Adrenal gland (tissue), 9 donors: ENCODE measurements at regions not wholly inside any gene's neighbourhood (a gene's known extent, or its start where the extent isn't known, plus 50 kb on each side); places are given as distances from the start of the nearest gene placed in this dataset.

ENCODE experiments used
- DNase-seq, 7 donors: peaks; one replicate each; pipeline ENCODE4 v3.0.0-alpha.2; 2019 to 2020
- H3K27ac ChIP-seq, 5 donors: fragments of 200-600 bp; sonication (generic) in 4 of 5; 1 replicate in 3 of 5; 2 replicates in 2 of 5; pipeline versions ENCODE4 v1.5.1 to v1.8.0; 2016 to 2020; ENCODE audit warnings: mild to moderate bottlenecking in 1 of 5
- H3K27me3 ChIP-seq: fragments of 200-600 bp; 2 replicates; pipeline ENCODE4 v1.8.0; 2021
- H3K36me3 ChIP-seq, 2 donors: fragments of 200-600 bp; replicated peaks in 1 of 2; 1 replicate in 1 of 2; 2 replicates in 1 of 2; pipeline versions ENCODE4 v1.5.1 to v1.8.0; 2018 to 2022
- H3K4me1 ChIP-seq, 2 donors: fragments of 200-600 bp; replicated peaks in 1 of 2; 1 replicate in 1 of 2; 2 replicates in 1 of 2; pipeline versions ENCODE4 v1.5.1 to v1.8.0; 2018 to 2021
- H3K4me3 ChIP-seq, 4 donors: fragments of 200-600 bp; sonication (generic) in 3 of 4; one replicate each; pipeline ENCODE4 v1.5.1; 2016 to 2018
- H3K9me3 ChIP-seq, 3 donors: fragments of 200-600 bp; sonication (generic) in 1 of 3; replicated peaks in 1 of 3; 1 replicate in 2 of 3; 2 replicates in 1 of 3; pipeline versions ENCODE4 v1.5.1 to v1.8.0; 2016 to 2021
- CTCF ChIP-seq, 6 experiments: fragments of 450-650 bp in 4 of 6; fragments of 200-600 bp in 2 of 6; sonication (generic) in 1 of 6; IDR thresholded peaks; 1 replicate in 5 of 6; 2 replicates in 1 of 6; pipeline versions ENCODE4 v1.5.1 to v1.8.0; 2016 to 2021; ENCODE audit warnings: antibody characterized with exemption in 6 of 6, mild to moderate bottlenecking in 2 of 6, moderate library complexity in 1 of 6
- POLR2A ChIP-seq, 2 donors: fragments of 450-650 bp; IDR thresholded peaks; one replicate each; pipeline ENCODE4 v1.6.1; 2017; ENCODE audit warnings: antibody characterized with exemption in 2 of 2, mild to moderate bottlenecking in 2 of 2, moderate library complexity in 1 of 2
- WGBS, 4 donors: extraction: QIAGEN DNeasy Blood & Tissue Kit in 2 of 4; methylation state at CpG; one replicate each; pipeline versions ENCODE4 v1.1.5 to v1.1.7; 2013 to 2017; 5-methylcytosine and 5-hydroxymethylcytosine counted together
- intact Hi-C, 2 donors: fragments of 100-400 bp; cut with DNase I; formaldehyde crosslinking; loops; one replicate each; pipeline versions ENCODE4 v1.14.1 to v1.15.0; 2022 to 2023
- donor health status: healthy with polysubstance abuse.
- donor health status: Bipolar disorder and iron deficiency.
- donor health status: DM: yes; HTN: yes; CAD: no.
- donor health status: DM: no; HTN: no; CAD: no.
- donor health status: DM: no; HTN: no; CAD: no.

GRCh38 chr16:51936846-51937245 lies 610.1 kb downstream of the TOX3 start:
- Histone ChIP-seq H3K27ac (no peak overlapping the region), H3K36me3 (no peaks in the 10 kb centered on the region), H3K4me1 (no peaks in the 10 kb centered on the region), H3K4me3 (no peak overlapping the region), H3K27me3 (no peaks in the 10 kb centered on the region), H3K9me3 (no peaks in the 10 kb centered on the region)
- DNase-seq = no peak
- TF ChIP-seq CTCF (IDR thresholded peaks at IDR 0.05) = no peak
- no peak for TF ChIP-seq POLR2A (IDR thresholded peaks at IDR 0.05)
- 75 to 86% (median 82%) methylated on average over 5 of the region's 5 CpGs for WGBS, 4 donors
- intact Hi-C loops = no loop called here

GRCh38 chr16:51932317-51932716 lies 614.6 kb downstream of the TOX3 start:
- Histone ChIP-seq H3K27me3 (no peaks in the 10 kb centered on the region), H3K36me3 (no peaks in the 10 kb centered on the region), H3K4me1 (no peaks in the 10 kb centered on the region), H3K27ac (no peak overlapping the region), H3K4me3 (no peak overlapping the region), H3K9me3 (no peaks in the 10 kb centered on the region)
- TF ChIP-seq POLR2A (IDR thresholded peaks at IDR 0.05) = no peak
- TF ChIP-seq CTCF (IDR thresholded peaks at IDR 0.05) = no peak
- intact Hi-C loops = no loop called here
- DNase-seq = no peak
- WGBS, 4 donors = 76 to 85% (median 81%) methylated on average over 2 of the region's 2 CpGs

GRCh38 chr16:51931653-51932052 lies 615.3 kb downstream of the TOX3 start:
- intact Hi-C loops = no loop called here
- no peak overlapping the region for H3K27ac ChIP-seq
- H3K27me3 ChIP-seq = no peaks in the 10 kb centered on the region
- TF ChIP-seq POLR2A (IDR thresholded peaks at IDR 0.05) = no peak
- no peak for TF ChIP-seq CTCF (IDR thresholded peaks at IDR 0.05)
- WGBS, 4 donors = 44 to 55% (median 52%) methylated on average over 5 of the region's 5 CpGs
- no peak for DNase-seq
- no peaks in the 10 kb centered on the region for H3K4me1 ChIP-seq
- H3K4me3 ChIP-seq = no peak overlapping the region
- H3K9me3 ChIP-seq = no peaks in the 10 kb centered on the region
- no peaks in the 10 kb centered on the region for H3K36me3 ChIP-seq

DNA sequence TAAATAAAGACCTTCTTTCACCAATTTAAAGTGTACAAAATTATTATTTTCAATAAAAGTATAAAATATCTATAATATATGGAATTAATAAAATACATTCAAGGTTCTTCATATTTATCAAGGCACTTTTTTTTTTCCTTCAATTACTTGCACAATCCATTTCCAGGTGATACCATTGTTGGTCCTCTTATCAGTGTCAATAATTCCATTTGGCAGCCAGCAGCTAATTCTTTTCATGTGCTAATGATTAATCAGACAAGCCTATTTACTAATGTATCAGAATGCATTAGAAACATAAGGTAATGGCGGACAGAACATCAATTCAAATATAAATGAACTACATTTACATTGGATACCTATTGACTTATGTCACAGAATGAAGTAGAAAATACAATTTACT lies 622.2 kb downstream of the TOX3 start:
- no peak for TF ChIP-seq POLR2A (IDR thresholded peaks at IDR 0.05)
- no peak for TF ChIP-seq CTCF (IDR thresholded peaks at IDR 0.05)
- Histone ChIP-seq H3K4me3 (no peak overlapping the region), H3K36me3 (no peaks in the 10 kb centered on the region), H3K27ac (no peak overlapping the region), H3K27me3 (peaks cover 4% of the 10 kb centered on the region), H3K4me1 (no peaks in the 10 kb centered on the region), H3K9me3 (no peaks in the 10 kb centered on the region)
- DNase-seq = no peak
- intact Hi-C loops = no loop called here
- 69 to 88% (median 80%) methylated on average over 1 of the region's 1 CpG for WGBS, 4 donors
